Fibroblast of gingiva (primary cell): ENCODE measurements at regions not wholly inside any gene's neighbourhood (a gene's known extent, or its start where the extent isn't known, plus 50 kb on each side); places are given as distances from the start of the nearest gene placed in this dataset.
"Not testable (repeated sequence)": the region's sequence is repeated elsewhere in the genome, so short reads cannot be mapped to it uniquely, and the experiment has no call there.

Experiments used
- DNase-seq: peaks from one replicate; pipeline ENCODE4 v3.0.0-alpha.2; 2011; ENCODE audit warnings: low read depth

DNA sequence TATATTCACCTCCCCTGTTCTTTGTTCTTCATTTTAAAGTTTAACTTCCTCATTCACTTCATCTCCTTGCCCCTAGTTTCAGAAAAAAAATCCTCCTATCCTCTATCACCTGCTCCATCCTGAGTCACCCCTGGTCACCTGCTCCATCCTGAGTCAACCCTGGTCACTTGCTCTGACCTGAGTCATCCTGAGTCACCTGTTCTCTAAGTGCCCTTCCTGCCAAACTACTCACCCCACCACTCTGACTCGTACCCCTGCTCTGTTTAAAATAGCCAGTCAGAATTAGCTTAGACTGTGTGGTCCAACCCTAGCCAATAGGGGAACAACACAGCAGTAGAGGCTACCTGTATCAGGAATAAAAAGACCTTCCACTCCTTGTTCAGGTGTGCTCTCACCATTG lies 716.9 kb downstream of the ZBBX start:
- DNase-seq: no peak

DNA sequence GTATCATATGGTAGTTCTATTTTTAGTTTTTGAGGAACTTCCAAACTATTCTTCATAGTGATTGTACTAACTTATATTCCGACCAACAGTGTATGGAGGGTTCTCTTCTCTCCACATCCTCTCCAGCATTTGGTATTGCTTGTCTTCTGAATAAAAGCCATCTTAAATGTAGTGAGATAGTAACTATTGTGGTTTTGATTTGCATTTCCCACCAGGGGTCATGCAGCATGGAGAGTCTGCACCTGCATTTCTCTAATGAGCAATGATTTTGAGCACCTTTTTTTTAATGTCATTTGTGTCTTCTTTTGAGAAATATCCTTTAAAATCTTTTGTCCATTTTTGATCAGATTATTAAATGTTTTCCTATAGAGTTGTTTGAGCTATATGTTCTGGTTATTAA lies 718.5 kb downstream of the ZBBX start:
- no peak for DNase-seq

DNA sequence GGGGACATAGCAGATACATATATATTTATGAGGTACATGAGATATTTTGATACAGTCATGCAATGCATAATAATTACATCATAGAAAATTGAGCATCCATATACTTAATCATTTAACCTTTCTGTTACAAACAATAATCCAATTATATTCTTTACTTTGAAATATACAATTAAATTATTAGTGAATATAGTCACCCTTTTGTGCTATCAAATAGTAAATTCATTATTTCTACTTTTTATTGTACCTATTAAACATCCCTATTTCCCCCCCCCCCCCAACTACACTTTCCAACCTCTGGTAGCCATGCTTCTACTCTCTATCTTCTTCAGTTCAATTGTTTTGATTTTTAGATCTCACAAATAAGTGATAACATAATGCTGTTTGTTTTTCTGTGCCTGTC lies 719.1 kb downstream of the ZBBX start:
- DNase-seq: no peak

DNA sequence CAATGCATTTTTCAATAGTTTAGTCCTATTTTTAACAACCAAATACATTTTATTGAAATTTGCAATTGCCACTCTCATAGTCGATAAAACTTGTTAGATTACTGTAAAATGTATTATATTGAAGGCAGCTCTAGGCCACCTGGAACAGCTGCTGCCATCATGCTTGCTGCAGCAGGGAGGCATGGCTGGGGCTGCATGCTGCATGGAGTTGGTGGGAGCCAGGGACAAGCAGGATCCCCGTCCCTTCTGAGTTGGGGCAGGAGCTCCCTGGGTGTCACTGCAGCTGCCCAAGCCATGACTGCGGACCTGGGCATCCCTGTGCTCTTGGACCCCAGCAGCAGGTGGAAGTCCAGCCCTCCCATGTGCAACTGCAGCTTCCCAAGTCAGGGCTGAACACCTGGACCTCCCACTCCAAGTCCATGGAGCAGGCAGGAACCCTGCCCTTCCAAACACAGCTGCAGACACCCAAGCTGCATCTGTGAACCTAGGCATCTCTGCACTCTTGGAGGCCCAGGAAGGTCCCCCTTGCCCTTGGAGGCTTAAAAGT lies 742.0 kb downstream of the ZBBX start:
- no peak for DNase-seq

DNA sequence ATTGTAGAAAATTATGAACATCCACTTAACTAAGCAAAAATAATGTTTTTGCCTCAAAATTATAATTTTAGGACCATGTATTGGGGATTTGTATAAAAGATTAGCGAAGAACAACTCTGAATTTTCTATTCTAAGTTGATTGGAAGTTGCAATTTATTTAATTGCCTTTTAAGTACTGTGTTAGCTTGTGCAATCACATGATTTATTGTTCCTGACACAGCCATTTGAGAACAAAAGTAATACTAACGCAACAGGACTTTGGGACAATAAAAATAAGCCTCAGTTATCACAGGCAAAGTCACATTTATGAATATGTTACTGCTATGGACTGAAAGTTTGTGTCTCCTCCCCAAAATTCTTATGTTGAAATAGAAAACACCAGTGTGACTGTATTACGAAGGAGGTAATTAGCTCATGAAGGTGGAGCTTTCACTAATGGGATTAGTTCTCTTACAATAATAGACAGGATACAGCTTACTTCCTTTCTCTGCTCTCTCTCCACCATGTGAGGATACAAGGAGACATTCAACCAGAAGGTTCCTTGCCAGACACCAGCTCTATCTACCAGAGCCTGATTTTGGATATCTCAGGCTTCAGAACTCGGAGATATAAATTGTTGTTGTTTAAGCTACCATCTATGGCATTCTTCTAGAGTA lies 745.9 kb downstream of the ZBBX start:
- DNase-seq: no peak

DNA sequence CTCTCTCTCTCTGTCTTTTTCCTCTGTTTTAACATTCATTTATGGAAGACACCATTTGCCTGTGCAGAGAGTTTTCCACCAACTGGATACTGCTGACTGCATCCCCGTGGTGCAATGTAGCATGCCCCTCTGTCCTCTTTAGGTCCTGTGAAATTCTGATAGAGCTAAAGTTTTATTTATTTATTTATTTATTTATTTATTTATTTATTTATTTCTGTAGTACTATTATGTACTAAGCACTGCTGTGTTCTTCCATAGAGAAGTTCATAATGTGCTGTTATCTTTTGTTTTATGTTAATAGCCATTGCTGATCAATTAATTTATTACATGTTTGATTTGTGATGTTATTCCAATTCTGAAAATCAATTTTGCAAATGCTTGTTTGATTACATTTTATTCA lies 749.9 kb downstream of the ZBBX start:
- DNase-seq: no peak

DNA sequence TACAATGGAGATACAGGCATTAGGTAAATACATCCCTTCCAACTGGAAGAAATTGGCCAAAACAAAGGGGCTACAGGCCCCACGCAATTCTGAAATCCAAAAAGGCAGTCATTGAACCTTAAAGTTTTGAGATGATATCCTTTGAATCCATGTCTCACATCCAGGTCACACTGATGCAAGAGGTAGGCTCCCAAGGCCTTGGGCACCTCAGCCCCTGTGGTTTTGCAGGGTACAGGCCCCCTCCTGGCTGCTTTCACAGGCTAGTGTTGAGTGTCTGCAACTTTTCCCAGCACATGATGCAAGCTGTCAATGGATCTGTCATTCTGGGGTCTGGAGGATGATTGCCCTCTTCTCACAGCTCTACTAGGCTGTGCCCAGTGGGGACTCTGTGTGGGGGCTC lies 766.7 kb downstream of the ZBBX start:
- no peak for DNase-seq

DNA sequence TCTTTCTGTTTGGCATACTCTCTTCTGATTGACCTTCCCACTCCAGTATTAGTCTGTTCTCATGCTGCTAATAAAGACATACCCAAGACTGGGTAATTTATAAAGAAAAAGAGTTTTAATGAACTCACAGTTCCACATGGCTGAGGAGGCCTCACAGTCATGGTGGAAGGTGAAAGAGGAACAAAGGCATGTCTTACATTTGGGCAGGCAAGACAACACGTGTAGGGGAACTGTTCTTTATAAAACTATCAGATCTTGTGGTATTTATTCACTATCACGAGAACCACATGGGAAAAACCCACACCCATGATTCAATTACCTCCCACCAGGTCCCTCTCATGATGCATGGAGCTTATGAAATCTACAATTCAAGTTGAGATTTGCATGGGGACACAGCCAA lies 767.3 kb downstream of the ZBBX start:
- not testable (repeated sequence) for DNase-seq

DNA sequence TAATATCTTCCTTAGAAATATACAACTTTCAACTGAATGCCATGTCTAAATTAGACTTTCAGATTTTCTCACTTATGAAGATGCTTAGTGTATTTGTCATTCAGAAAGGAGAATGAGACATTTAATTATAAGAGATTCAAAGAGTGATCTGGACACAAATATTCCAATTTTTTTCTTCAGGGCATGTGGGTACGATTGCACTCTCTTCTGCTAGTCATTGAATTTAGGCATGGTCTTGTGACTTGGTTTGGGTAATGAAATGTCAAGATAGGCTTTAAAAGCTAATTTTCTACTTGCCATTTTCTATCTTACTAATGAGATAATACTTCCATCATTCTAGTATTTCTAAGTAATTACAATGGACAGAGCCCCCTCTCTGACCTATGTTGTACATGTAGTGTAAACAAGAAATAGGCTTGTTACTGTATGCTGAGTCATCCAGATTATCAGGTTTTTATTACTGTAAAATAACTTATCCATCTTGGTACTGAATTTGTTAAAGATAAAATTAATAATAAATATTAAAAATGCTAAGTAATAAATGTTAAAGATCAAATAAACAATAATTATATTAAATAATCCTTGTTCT lies 770.8 kb upstream of the BCHE start:
- DNase-seq: no peak

DNA sequence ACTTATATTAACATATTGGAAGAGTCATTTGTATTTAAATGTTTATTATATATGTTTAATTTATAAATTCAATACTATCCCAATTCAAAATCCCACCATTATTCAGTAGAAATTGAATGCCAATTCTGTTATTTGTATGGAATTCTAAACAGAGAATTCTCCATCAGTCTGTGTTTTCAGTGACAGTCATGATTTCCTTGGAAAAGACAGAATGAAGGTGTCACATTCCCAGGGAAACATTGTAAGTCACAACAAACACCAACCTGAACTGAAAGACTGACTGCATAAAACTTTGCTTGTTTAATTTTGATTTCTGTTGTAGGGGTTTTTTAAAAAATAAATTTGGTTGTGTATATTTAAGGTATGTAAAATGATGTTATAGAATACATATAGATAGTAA lies 769.8 kb upstream of the BCHE start:
- no peak for DNase-seq

DNA sequence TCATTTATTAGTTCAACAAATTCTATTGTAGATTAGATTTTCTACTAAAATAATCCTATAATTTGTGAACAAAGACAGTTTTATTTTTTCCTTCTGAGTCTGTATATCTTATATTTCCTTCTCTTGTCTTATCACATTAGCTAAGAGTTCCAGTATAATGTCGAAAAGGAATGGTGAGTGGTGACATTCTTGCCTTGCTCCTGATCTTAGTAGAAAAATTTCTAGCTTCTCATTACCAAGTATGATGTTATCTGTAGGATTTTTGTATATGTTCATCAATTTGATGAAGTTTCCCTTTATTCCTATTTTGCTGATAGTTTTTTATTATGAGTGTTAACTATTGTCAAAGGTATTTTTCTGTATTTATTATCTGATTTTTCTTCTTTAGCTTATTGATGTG lies 756.6 kb upstream of the BCHE start:
- DNase-seq: no peak

DNA sequence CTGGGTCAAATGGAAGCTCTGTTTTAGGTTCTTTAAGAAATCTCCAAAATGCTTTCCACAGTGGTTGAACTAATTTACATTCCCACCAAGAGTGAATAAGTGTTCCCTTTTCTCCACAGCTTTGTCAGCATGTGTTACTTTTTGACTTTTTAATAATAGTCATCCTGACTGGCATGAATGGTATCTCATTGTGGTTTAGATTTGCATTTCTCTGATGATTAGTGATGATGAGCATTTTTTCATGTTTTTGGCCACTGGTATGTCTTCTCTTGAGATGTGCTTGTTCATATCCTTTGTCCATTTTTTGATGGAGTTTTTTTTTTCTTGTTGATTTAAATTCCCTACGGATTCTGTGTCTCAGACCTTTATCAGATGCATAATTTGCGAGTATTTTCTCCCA lies 745.0 kb upstream of the BCHE start:
- DNase-seq: no peak

DNA sequence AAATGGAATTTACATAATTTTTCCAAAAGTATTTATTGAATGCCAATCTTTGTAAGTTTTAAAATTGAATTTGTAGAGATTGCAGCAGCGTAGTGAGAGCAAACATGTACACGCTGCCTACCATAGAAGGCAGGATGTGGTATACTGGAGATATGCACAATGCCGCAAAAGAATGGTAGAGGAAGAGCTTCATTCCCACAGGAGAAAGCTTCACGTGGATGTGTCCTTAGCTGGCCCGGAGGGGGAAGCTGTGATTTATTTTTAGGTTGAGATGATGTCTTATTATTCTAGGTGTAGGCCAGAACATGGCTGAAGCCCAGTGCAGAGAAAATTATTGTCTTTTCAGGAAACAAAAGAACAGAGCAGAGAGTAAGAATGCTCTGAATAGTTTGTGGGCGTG lies 743.3 kb upstream of the BCHE start:
- DNase-seq: no peak

DNA sequence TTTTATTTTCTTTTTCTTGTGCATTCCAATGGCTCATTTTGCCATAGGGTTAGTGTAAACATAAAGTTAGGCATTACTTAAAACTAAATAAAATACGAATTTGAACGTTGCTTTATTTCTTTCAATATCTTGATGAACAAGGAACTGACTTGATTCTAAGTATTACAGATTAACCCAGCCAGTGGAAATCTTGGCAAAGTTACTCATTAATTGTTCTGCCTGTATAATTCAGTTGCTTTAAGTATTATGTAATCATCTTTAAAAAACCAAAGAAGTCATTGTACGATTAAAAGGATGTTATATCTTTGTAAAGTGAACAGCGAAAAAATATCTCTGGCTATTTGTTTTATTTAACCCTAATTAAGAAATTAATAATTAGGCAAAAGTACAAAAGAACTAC lies 737.9 kb upstream of the BCHE start:
- DNase-seq: no peak

DNA sequence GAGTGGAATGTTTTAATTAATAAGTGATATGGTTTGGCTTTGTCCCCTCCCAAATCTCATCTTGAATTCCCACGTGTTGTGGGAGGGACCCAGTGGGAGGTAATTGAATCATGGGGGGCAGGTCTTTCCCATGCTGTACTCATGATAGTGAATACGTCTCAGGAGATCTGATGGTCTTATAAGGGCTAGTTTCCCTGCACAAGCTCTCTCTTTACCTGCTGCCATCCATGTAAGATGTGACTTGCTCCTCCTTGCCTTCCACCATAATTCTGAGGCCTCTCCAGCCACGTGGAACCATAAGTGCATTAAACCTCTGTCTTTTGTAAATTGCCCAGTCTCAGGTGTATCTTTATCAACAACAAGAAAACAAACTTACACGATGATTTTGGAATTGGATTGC lies 734.5 kb upstream of the BCHE start:
- not testable (repeated sequence) for DNase-seq

DNA sequence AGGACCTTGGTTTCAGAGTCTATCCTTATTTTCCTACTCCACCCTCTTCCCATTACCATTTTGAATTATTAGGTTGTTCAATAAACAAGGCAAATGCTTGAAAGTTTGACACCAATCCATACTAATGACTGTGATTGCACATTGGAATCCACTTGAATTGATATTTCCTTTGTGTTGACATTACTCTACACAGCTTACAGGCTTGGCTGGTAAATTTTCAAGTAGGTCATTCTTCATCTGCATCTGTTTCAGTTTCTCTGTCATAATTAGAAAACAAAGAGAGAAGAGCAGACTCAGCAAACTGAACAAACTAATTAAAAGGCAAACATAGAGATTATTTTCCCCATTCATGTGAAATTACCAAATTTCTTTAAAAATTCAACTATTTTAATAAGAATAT lies 732.9 kb upstream of the BCHE start:
- DNase-seq: no peak

DNA sequence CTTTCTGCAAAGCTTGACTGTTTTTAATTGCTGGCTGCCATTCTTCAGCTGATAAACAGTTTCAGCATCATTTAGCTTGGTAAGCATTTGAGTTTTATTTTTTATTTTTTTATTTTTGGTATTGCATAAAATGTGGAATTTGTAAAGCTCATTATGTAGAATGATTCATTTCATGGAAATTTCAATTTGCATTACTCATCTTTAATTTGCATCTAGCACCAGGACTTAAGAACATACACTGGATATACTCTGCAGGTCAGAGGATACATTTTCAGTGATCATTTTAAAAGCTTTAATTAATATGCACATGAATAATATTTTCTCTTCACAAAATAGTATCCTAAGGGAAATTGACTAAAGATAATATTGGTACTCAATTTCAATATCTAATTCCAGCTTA lies 732.4 kb upstream of the BCHE start:
- peak; percentile 2 for DNase-seq

DNA sequence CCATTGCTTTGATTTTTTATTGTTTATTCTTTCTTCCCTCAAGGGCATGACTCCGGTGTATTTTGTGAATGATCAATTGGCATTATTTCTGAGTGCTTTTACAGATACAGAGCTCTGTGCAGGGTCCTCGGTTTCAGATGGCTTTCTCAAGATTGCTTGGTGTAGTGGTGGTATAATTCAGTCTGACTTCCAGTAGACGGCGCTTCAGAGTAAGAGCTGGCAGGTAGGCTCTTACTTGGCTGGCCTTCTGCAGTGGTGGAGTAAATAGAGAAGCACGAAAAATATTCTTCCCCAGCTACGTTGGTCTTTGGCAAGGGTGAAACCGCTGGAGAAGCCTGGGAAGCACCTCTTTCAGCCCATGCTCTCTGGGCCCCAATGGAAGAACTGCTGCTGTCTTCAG lies 723.0 kb upstream of the BCHE start:
- DNase-seq: no peak

DNA sequence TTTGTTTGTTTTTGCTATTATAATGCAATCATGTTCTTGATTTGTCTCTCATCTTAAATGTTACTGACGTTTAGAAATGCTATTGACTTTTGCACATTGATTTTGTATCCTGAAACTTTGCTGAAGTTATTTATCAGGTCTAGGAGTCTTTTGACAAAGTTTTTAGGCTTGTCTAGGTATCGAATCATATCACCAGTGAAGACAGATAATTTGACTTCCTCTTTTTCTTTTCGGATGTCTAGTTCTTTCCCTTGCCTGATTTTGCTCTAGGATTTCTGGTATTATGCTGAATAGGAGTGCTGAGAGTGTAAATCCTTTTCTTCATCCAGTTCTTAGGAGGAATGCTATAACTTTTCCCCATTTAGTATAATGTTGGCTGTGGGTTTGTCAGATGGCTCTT lies 719.7 kb upstream of the BCHE start:
- no peak for DNase-seq

DNA sequence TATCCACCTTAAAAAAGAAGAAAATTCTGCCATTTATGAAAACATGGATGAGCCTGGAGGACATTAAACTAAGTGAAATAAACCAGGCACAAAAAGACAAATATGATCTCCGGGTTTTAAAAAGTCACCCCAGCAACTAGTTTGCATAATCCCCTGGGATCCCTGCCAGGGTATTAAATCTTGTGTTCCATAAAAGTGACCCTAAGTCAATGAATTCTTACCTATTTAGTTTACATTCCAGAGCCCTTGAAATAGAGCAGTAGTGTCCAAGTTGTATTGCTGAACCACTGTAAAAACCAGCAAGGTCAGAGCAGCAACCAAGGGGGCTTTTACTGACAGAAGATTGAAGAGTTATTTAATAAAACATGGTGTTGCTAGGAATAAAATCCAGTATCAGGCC lies 716.8 kb upstream of the BCHE start:
- no peak for DNase-seq

DNA sequence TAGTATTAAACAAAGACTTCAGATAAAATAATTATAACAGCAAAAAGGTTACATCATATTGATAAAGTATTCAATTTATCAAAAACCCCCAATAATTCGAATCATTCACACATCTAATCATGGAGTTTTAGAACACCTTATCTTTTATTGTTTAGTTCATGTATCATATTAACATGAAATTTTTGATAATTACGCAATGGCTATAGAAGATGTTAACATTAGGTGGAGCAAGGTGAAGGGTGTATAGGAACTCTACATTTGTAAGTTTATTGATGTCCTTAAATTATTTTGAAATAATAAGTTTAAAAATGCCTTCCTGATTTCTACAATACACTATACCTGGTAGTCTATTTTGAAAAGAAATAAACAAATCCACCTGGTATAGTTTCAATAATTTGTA lies 696.5 kb upstream of the BCHE start:
- DNase-seq: no peak

DNA sequence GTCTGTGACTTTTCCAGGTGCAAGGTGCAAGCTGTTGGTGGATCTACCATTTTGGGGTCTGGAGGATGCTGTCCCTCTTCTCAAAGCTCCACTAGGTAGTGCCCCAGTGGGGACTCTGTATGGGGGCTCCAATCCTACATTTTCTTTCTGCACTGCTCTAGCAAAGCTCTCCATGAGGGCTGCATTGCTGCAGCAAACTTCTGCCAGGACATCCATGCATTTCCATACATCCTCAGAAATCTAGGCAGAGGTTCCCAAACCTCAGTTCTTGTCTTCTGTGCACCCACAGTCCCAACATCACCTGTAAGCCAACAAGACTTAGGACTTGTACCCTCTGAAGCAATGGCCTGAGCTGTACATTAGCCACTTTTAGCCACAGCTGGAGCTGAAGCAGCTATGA lies 694.5 kb upstream of the BCHE start:
- no peak for DNase-seq

DNA sequence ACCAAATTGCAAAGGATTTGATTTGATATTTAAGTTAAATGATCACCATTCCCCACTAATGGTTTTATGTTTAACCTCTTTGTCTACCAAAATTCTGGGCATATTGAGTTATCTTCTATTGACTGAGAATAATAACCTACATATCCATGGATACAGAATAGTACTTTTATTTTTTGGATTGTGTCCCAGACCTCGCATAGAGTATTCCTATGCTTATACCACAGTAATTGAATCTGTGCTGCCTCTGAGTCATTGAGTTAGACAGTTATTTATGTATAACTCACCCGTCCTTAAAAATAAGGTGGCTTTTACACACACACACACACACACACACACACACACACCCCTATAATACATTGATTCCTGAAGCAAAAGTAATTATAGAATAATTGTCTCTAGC lies 690.1 kb upstream of the BCHE start:
- peak; percentile 30 for DNase-seq

DNA sequence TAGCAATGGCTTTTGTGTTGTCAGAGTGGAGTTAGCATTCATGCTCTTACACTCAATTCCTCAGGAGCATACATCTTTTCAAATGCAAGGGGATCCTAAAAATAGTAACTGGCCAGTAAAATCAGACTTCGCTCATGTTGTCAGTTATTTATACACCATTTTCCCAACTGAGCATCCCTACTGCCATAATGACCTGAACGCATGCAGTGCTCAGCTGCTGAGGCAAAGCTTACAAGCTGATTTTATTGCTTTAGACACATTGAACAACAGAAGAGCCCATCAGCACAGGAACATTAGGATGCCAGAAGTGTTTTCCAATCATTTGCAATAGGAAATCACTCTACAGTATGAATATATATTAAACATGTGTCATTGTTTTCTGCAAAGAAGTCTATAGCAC lies 689.7 kb upstream of the BCHE start:
- DNase-seq: no peak
